C4-2B (cell line): ENCODE measurements at regions not wholly inside any gene's neighbourhood (a gene's known extent, or its start where the extent isn't known, plus 50 kb on each side); places are given as distances from the start of the nearest gene placed in this dataset.

Experiments used
- CTCF ChIP-seq: fragments of 450-650 bp; conservative IDR thresholded peaks from 2 replicates; pipeline ENCODE4 v1.5.1; 2017; ENCODE audit warnings: mild to moderate bottlenecking
- ZFX ChIP-seq: fragments of 450-650 bp; IDR thresholded peaks from 2 replicates; pipeline ENCODE4 v1.6.1; 2017

- no peak for TF ChIP-seq CTCF
- TF ChIP-seq ZFX: no peak
Observed at GRCh38 chr7:114243646-114244045, 171.0 kb upstream of the FOXP2 start.
